Gastroesophageal sphincter (tissue), 4 donors: ENCODE measurements at regions not wholly inside any gene's neighbourhood (a gene's known extent, or its start where the extent isn't known, plus 50 kb on each side); places are given as distances from the start of the nearest gene placed in this dataset.

Experiments
- ATAC-seq: fragments of 150-250 bp; one replicate; pipeline ENCODE4 v1.9.1; 2016; ENCODE audit warnings: mild to moderate bottlenecking, moderate library complexity
- H3K27ac ChIP-seq, 4 donors: fragments of 200-600 bp; sonication (generic) in 3 of 4; 1 replicate in 3 of 4; 2 replicates in 1 of 4; pipeline ENCODE4 v1.5.1; 2016 to 2019
- H3K27me3 ChIP-seq: fragments of 200-600 bp; sonication (generic); one replicate; pipeline ENCODE4 v1.5.1; 2019
- H3K36me3 ChIP-seq, 2 donors: fragments of 200-600 bp; sonication (generic); one replicate each; pipeline ENCODE4 v1.5.1; 2019; ENCODE audit warnings: control low read depth in 1 of 2
- H3K4me1 ChIP-seq, 3 donors: fragments of 200-600 bp; sonication (generic); 1 replicate in 2 of 3; 2 replicates in 1 of 3; pipeline ENCODE4 v1.5.1; 2016 to 2019; ENCODE audit warnings: control low read depth in 2 of 3
- H3K4me3 ChIP-seq, 2 donors: fragments of 200-600 bp; sonication (generic); one replicate each; pipeline ENCODE4 v1.5.1; 2019; ENCODE audit warnings: mild to moderate bottlenecking in 1 of 2, moderate library complexity in 1 of 2
- H3K9me3 ChIP-seq, 3 donors: fragments of 200-600 bp; sonication (generic); one replicate each; pipeline ENCODE4 v1.5.1; 2017 to 2019; ENCODE audit warnings: control low read depth in 2 of 3
- EP300 ChIP-seq: sonication (generic); formaldehyde crosslinking; IDR thresholded peaks from one replicate; pipeline ENCODE4 v1.6.1; 2017; ENCODE audit warnings: antibody characterized with exemption, mild to moderate bottlenecking
- POLR2A ChIP-seq, 2 donors: fragments of 450-650 bp; IDR thresholded peaks; one replicate each; pipeline ENCODE4 v1.6.1; 2017; ENCODE audit warnings: antibody characterized with exemption in 2 of 2, mild to moderate bottlenecking in 2 of 2, moderate library complexity in 1 of 2
- POLR2AphosphoS5 ChIP-seq: sonication (generic); formaldehyde crosslinking; IDR thresholded peaks from one replicate; pipeline ENCODE4 v1.6.1; 2017; ENCODE audit warnings: antibody characterized with exemption
- WGBS, 2 donors: methylation state at CpG; one replicate each; pipeline ENCODE4 v1.1.5; 2018; ENCODE audit warnings: low coverage in 1 of 2; 5-methylcytosine and 5-hydroxymethylcytosine counted together
- TF ChIP-seq, protein P1 (sequence below), 4 experiments: fragments of 200-600 bp in 2 of 4; fragments of 450-650 bp in 2 of 4; sonication (generic) in 1 of 4; IDR thresholded peaks; one replicate each; pipeline ENCODE4 v1.5.1; 2017 to 2019; ENCODE audit warnings: antibody characterized with exemption in 4 of 4, mild to moderate bottlenecking in 2 of 4, moderate library complexity in 2 of 4

DNA sequence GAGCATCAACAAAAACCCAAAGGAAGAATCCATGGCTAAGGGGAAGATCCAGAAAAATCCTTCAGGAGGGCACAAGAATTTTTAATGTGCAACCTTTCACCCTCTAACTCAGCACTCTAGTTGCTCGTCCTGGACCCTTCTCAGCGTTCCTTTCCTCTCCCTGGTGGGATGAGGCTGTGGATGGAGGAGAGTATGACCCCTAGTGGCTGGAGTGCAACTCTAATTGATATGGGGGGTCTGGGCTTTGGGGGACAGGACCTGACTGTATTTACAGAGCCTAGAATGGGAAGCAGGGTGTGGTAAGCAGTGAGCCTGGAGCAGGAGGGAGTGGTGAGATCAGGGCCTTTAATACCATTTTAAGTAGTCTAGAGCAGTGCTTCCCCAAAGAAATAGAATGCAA lies 83.9 kb upstream of the CEP85L start:
- Histone ChIP-seq H3K4me1 (no peaks in the 10 kb centered on the region), H3K27ac (no peak overlapping the region), H3K4me3 (no peak overlapping the region), H3K36me3 (no peaks in the 10 kb centered on the region), H3K27me3 (no peaks in the 10 kb centered on the region), H3K9me3 (no peaks in the 10 kb centered on the region)
- ATAC-seq = no peak
- WGBS, 2 donors = 50% methylated on average over 1 to 2 of the region's 2 CpGs
- TF ChIP-seq, protein P1, sequence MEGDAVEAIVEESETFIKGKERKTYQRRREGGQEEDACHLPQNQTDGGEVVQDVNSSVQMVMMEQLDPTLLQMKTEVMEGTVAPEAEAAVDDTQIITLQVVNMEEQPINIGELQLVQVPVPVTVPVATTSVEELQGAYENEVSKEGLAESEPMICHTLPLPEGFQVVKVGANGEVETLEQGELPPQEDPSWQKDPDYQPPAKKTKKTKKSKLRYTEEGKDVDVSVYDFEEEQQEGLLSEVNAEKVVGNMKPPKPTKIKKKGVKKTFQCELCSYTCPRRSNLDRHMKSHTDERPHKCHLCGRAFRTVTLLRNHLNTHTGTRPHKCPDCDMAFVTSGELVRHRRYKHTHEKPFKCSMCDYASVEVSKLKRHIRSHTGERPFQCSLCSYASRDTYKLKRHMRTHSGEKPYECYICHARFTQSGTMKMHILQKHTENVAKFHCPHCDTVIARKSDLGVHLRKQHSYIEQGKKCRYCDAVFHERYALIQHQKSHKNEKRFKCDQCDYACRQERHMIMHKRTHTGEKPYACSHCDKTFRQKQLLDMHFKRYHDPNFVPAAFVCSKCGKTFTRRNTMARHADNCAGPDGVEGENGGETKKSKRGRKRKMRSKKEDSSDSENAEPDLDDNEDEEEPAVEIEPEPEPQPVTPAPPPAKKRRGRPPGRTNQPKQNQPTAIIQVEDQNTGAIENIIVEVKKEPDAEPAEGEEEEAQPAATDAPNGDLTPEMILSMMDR (IDR thresholded peaks at IDR 0.05) = peak in 1 of 4 experiments; percentile 34
- TF ChIP-seq POLR2A (IDR thresholded peaks at IDR 0.05) (no peak), POLR2AphosphoS5 (no peak)

DNA sequence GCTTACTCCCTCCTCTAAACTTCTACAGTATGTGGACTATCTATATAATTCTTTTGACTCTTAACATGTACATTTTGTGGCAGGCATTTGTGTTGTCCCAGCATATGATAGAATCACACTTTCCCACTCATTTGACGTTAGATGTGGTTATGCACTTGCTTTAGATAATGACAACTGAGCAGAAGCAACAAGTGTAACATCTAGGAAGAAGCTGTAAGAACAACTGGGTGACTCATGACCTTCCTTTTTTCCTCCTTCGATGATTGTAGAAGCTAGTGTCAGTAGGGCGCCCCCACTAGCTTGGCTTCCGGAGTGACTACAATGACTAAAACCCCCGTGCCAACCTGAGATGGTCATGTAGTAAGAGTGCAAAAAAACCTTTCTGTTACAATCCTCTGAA lies 74.6 kb upstream of the CEP85L start:
- WGBS, 2 donors = 90% methylated on average over 5 of the region's 5 CpGs
- H3K4me3 ChIP-seq = no peak overlapping the region
- H3K27ac ChIP-seq = no peak overlapping the region
- no peaks in the 10 kb centered on the region for H3K27me3 ChIP-seq
- no peak for TF ChIP-seq POLR2AphosphoS5
- TF ChIP-seq, protein P1 (IDR thresholded peaks at IDR 0.05) = no peak
- TF ChIP-seq POLR2A (IDR thresholded peaks at IDR 0.05) = no peak
- TF ChIP-seq EP300 = no peak
- no peaks in the 10 kb centered on the region for H3K36me3 ChIP-seq
- no peak for ATAC-seq
- H3K9me3 ChIP-seq = no peaks in the 10 kb centered on the region
- H3K4me1 ChIP-seq = no peaks in the 10 kb centered on the region

DNA sequence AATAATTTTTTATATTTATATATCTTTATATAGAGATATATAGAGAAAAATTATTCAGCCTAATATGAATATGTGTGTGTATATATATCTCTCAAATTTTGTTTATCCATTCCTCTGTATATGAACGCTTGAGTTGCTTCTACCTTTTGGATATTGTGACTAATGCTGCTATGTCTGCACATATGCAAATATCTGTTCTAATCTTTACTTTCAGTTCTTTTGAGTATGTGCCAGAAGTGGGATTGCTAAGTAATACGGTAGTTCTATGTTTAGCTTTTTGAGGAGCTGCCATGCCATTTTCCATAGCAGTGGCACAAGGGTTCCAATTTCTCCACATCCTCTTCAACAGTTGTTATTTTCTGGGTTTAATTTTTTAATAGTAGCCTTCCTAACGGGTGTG lies 72.8 kb upstream of the CEP85L start:
- H3K9me3 ChIP-seq = no peaks in the 10 kb centered on the region
- H3K36me3 ChIP-seq = no peaks in the 10 kb centered on the region
- no peaks in the 10 kb centered on the region for H3K27me3 ChIP-seq
- no peaks in the 10 kb centered on the region for H3K4me1 ChIP-seq
- TF ChIP-seq POLR2AphosphoS5 (no peak), EP300 (no peak), POLR2A (IDR thresholded peaks at IDR 0.05) (no peak)
- TF ChIP-seq, protein P1 (IDR thresholded peaks at IDR 0.05) = no peak
- ATAC-seq = no peak
- no peak overlapping the region for H3K4me3 ChIP-seq
- WGBS, 2 donors = 37 to 73% methylated on average over 2 to 3 of the region's 3 CpGs
- H3K27ac ChIP-seq = no peak overlapping the region

DNA sequence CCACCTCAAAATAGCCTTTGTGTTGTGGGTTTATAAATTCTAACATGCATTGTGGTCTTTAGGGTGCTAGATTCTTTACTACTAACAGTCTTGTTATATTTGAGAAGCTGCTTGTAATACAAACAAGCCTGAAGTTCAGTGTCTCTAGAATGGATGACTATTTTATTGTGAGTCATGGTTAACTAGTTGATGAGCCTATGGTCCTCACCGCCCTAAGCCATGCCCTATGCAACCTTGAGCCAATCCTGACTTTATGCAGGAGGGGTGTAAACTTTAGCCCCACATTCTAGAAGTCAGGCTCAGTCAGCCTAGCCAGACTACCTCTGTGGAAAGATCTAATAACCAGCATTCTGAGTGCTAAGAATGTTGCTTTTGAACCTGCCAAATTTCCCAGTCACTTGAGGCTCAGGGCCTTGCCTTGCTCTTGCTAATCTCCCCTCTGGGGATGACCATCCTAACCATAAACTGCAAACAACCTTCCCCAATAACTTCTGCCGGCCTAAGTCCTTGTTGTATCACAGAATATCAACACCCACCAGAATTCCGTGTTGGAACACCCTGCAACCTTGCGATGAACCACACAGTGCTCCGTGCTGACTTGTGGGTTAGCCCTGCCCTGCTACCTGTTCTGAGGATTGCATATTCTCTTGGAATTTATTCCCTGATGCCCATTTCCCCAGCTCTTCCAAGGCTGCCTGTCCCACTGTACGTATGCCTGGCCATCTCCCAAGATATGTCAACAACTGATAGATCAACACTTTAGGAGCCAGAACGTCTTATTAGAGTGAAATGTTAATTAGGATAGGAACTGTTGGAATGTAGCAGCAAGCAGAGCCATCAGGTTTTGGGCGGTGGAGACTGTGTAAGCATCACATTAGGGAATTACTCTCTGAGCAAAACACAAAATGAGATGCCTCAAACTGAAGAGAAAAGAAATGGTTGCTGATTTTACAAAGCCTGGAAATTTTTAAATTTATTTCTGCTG lies 71.7 kb upstream of the CEP85L start:
- ATAC-seq = no peak
- Histone ChIP-seq H3K4me3 (no peak overlapping the region), H3K4me1 (no peaks in the 10 kb centered on the region), H3K9me3 (no peaks in the 10 kb centered on the region), H3K27ac (no peak overlapping the region), H3K36me3 (no peaks in the 10 kb centered on the region), H3K27me3 (no peaks in the 10 kb centered on the region)
- TF ChIP-seq POLR2A (IDR thresholded peaks at IDR 0.05) = no peak
- TF ChIP-seq EP300 = no peak
- TF ChIP-seq, protein P1 (IDR thresholded peaks at IDR 0.05) = no peak
- no peak for TF ChIP-seq POLR2AphosphoS5
- 67 to 71% methylated on average over 2 to 7 of the region's 8 CpGs for WGBS, 2 donors

DNA sequence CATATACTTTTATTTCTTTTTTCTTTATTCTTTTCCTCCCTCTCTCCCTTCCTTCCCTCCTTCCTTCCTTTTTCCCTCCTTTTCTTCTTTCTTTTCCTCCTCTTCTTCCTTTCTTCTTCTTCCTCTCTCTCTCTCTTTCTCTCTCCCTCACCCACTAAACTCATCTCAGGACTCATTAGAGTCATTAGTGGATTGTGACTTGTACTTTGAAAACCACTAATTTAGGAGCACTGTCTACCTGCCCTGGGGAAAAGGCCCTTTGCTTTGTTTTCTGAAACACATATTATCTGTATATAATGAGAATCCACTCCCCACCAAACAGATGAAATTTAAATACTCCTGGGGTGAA lies 68.7 kb upstream of the CEP85L start:
- no peaks in the 10 kb centered on the region for H3K36me3 ChIP-seq
- H3K9me3 ChIP-seq = no peaks in the 10 kb centered on the region
- no peak for ATAC-seq
- no peaks in the 10 kb centered on the region for H3K27me3 ChIP-seq
- TF ChIP-seq POLR2A (IDR thresholded peaks at IDR 0.05) = no peak
- no peak for TF ChIP-seq EP300
- TF ChIP-seq, protein P1 (IDR thresholded peaks at IDR 0.05) = no peak
- no peak for TF ChIP-seq POLR2AphosphoS5
- no peak overlapping the region for H3K27ac ChIP-seq
- H3K4me1 ChIP-seq = no peaks in the 10 kb centered on the region
- no peak overlapping the region for H3K4me3 ChIP-seq
